GM21786 (cell line): ENCODE measurements at regions not wholly inside any gene's neighbourhood (a gene's known extent, or its start where the extent isn't known, plus 50 kb on each side); places are given as distances from the start of the nearest gene placed in this dataset.

Experiments
- ATAC-seq: cut with Tn5 transposase; IDR thresholded peaks from one replicate; pipeline ENCODE4 v1.9.1; 2021; ENCODE audit not compliant: unreplicated experiment

DNA sequence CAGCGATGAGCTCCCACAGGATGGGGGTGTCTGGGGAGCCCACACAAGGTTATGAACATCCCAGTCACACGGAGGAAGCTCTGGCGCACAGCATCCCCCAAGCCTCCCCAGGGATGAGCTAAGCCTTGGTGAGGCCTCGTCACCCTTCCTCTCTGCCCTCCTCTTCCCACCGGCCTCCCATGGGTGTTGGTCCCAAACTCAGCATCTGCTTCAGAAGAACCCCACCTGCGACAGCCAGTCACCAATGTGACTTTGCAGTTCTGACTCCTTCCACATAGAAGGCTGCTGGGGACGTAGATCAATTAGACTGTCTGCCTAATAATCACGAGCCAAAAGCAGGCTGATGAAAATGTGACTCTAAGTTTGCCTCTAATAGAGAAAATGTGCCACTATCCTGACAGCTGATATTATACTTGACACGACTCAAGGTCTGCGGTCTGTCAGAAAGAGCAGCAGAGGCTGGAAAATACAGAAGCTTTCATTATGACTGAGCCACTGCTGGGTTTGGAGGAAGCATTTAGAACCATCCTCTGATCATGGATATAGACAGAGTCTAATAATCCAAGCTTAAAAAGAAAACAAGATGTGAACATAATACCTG is 116.0 kb upstream of the PFKP start:
- no peak for ATAC-seq

GRCh38 chr10:2950546-2950945 is 116.8 kb upstream of the PFKP start:
- no peak for ATAC-seq

DNA sequence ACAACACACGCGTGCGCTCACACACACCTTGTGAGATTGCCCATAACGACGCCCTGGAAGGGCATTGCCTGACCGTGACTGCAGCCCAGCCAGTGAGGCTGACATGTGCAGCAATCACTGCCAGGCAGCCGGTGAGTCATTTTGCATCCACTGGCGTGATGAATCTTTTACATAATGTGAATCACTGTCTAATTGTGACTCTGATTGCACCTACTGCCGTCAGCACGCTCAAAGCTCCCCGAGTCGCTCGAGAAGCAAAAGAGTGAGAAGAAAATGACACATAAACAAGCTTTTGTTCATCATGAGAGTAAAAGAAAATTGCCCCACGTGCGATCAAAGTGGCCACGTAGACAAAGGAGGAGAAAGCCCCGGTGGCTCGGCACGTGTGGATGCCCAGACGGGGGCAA is 117.4 kb upstream of the PFKP start:
- ATAC-seq = peak; percentile 44

DNA sequence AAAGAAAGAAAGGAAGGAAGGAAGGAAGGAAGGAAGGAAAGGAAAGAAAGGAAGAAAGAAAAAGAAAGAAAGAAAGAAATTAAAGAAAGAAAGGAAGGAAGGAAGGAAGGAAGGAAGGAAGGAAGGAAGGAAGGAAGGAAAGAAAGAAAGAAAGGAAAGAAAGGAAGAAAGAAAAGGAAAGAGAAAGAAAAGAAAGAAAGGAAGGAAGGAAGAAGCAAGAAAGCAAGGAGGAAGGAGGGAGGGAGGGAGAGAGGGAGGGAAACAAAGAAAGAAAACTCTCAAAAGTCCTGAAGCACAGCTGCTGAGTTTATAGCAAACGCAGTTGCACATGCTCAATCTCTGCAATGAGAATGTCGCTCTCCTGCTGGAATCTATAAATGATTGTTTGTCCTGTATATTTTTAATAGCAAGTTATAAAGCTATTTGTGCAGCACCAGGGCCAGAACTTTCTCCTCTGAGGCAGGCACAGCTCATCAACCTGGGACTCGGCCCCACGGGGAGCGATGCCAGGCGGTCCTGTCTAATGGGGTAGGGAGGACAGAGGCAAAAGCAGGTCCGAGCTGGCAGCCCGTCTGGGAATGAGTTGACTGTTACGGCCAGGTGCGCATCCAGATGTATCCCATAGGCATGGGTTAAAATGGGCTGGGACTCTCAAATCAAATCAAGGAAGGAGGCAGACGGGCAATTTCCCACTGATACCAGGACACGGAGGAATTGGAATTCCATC is 118.0 kb upstream of the PFKP start:
- no peak for ATAC-seq

- ATAC-seq = peak; percentile 82
These were observed 119.1 kb upstream of the PFKP start for GRCh38 chr10:2948127-2948854.

- no peak for ATAC-seq
These were observed 122.6 kb upstream of the PFKP start for GRCh38 chr10:2944788-2945187.

- no peak for ATAC-seq
These were observed 123.3 kb upstream of the PFKP start for GRCh38 chr10:2943932-2944614.

- ATAC-seq = no peak
These were observed 124.4 kb upstream of the PFKP start for GRCh38 chr10:2942938-2943337.

- no peak for ATAC-seq
These were observed 128.5 kb upstream of the PFKP start for GRCh38 chr10:2938869-2939268.

DNA sequence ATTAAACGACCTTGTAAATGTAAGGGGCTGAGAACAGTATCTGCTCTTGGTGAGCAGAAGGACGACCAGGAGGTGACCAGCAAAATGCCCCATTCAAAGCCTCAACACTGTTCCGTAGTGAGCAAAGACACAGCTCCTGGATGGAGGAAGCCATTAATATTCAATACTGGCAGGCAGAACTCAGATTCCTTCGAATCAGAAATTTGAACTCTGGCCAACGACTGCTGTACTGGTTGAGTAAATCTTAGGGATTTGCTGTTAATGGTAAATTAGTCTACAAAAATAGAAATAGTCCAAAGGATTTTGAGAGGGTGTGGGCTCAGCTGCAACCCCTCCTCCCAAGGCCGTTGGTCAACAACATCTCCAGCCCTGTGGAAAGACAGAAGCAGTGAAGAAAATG is 130.5 kb upstream of the PFKP start:
- ATAC-seq = no peak

GRCh38 chr10:2935647-2936386 is 131.5 kb upstream of the PFKP start:
- ATAC-seq = no peak

GRCh38 chr10:2933924-2934323 is 133.4 kb upstream of the PFKP start:
- no peak for ATAC-seq

DNA sequence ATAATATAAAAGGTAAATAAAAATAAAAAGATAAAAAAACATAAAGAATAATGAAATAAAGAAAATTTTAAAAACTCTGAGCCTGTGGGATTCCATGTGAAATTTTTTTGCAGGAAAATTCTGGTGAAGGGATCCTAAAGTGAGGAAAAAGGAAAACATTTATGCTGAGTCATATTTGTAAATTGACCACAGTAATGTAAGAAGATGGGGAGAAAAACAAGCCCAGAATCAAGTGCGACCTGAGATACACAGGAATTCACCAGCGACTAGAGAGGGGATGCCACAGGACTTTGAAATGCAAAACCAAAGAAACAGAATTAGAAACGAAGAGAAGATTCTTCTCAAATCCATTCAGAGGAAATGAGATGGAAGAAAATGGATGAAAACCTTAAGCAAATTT is 133.8 kb upstream of the PFKP start:
- no peak for ATAC-seq

GRCh38 chr10:2933071-2933470 is 134.3 kb upstream of the PFKP start:
- no peak for ATAC-seq

GRCh38 chr10:2929480-2930258 is 137.7 kb upstream of the PFKP start:
- ATAC-seq = no peak

DNA sequence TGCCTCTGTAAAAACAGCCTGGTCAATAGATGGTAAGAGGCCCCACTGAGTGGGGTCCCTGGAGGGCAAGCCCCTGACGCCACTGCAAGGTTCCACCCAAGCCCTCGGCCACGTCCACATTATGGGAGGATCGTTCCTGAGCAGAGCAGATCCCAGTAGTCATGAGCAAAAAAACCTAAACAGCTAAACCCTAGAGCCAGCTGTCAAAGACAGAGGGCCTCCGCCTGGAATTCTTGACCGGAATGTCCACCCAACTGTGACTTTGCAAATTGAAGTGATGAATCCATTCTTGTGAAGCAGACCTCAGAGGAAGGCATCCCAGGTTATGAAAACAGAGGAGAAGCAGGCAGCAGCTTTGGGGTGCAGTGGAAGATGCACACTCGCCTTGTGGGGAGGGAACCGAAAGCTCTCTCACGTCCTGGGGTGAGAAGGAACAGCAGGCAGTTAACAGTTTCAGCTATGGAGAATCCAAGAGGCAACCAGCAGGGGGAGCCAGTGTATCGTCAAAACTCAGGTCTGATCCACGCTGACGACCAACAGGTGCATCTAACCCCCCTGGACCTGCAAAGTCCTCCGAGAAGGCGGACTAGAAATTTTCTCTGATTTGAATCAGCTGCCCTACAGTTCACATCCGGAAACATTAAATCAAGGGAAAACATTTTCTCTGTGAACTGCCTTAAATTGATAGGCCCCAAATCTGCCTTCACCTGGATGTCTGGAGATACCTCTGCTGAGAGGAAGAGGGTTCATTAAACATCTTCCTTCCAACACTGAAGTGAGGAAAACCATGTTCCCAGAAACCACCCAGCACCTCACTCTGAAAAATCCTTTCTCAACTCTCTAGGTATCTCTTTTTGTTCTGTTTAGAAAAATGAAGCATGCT is 139.1 kb upstream of the PFKP start:
- ATAC-seq = peak; percentile 93

DNA sequence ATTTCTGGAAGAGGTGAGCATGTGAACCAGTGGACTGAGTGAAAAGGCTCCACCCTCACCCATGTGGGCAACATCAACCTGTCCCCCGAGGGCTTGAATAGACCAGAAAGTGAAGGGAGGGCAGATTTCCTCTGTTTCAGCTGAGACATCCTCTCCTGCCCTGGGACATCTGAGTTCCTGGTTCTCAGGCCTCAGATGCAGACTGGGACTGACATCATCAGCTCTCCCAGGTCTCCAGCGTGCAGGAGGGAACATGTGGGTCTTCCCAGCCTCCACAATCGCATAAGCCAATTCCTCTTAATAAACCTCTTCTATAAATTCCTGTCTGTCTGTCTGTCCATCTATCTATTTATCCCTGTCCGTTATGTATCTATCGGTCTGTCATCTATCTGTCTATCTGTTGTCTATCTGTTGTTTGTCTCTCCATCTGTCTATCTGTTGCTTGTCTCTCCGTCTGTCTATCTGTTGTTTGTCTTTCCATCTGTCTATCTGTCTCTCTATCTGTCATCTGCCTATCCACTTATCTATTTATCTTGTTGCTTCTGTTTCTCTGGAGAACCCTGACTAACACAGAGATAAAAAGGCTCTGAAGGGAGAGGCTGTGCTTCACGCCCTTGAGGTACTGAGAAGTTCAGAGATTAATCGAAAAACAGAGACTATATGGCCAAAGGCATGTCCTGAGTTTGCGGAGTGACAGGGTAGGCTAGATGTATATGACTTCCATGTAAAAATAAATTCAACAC is 140.3 kb upstream of the PFKP start:
- no peak for ATAC-seq

DNA sequence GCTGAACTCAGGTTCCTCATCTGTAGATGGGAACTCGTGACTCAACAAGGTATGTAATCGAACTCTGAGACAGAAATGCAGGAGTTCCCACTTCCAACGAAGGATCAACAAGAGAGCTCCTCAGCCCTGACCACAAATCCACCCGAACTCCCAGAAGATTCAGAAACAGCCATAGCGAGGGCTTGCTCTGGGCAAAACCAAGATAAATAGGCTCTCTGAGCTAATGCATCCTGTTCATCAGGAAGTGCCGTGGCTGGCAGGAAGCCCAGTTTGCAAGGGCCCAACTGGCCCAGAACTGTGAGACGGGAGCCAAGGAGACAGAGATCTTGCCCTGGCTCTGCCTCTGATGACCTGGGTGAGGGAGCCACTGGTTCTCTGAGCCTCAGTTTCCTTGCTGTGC is 141.7 kb upstream of the PFKP start:
- ATAC-seq = no peak

- ATAC-seq = no peak
These were observed 142.9 kb upstream of the PFKP start for GRCh38 chr10:2924431-2924830.
